H9 (cell line): ENCODE measurements at regions not wholly inside any gene's neighbourhood (a gene's known extent, or its start where the extent isn't known, plus 50 kb on each side); places are given as distances from the start of the nearest gene placed in this dataset.

Source experiments
- DNase-seq: peaks from one replicate; pipeline ENCODE4 v3.0.0-alpha.2; 2017
- H2AFZ ChIP-seq: one replicate; pipeline ENCODE4 v1.6.1; 2013; ENCODE audit warnings: mild to moderate bottlenecking, low read length, control low read depth, moderate library complexity
- H2AK5ac ChIP-seq: 2 replicates; pipeline ENCODE4 v1.6.1; 2013; ENCODE audit warnings: low read length, control low read depth, mixed read lengths; ENCODE audit not compliant: insufficient read length
- H2BK120ac ChIP-seq: one replicate; pipeline ENCODE4 v1.6.1; 2013; ENCODE audit warnings: low read depth, mild to moderate bottlenecking, low read length, control low read depth, inconsistent platforms; ENCODE audit not compliant: poor library complexity, severe bottlenecking
- H2BK12ac ChIP-seq: 2 replicates; pipeline ENCODE4 v1.6.1; 2013; ENCODE audit warnings: low read length, control low read depth, mixed read lengths, low read depth; ENCODE audit not compliant: insufficient read length
- H2BK15ac ChIP-seq: 2 replicates; pipeline ENCODE4 v1.6.1; 2013; ENCODE audit warnings: low read depth, low read length, control low read depth
- H2BK20ac ChIP-seq: one replicate; pipeline ENCODE4 v1.6.1; 2013; ENCODE audit warnings: low read depth, mild to moderate bottlenecking, low read length, control low read depth, inconsistent platforms; ENCODE audit not compliant: poor library complexity, severe bottlenecking
- H2BK5ac ChIP-seq: 2 replicates; pipeline ENCODE4 v1.6.1; 2013; ENCODE audit warnings: low read length, control low read depth, mixed read lengths; ENCODE audit not compliant: insufficient read length
- H3K14ac ChIP-seq: 2 replicates; pipeline ENCODE4 v1.6.1; 2013; ENCODE audit warnings: low read length, control low read depth; ENCODE audit not compliant: insufficient read depth
- H3K18ac ChIP-seq: 2 replicates; pipeline ENCODE4 v1.6.1; 2013; ENCODE audit warnings: low read depth, mild to moderate bottlenecking, mixed read lengths, low read length, control low read depth; ENCODE audit not compliant: insufficient read length
- H3K23ac ChIP-seq: 2 replicates; pipeline ENCODE4 v1.6.1; 2013; ENCODE audit warnings: low read length, control low read depth, mixed read lengths, low read depth; ENCODE audit not compliant: insufficient read length
- H3K23me2 ChIP-seq: 2 replicates; pipeline ENCODE4 v1.6.1; 2013; ENCODE audit warnings: low read depth, mild to moderate bottlenecking, mixed read lengths, low read length, control low read depth; ENCODE audit not compliant: insufficient read length, poor library complexity, severe bottlenecking
- H3K27ac ChIP-seq: 2 replicates; pipeline ENCODE4 v1.5.1; 2013; ENCODE audit warnings: low read length, control low read depth, mixed read lengths, low read depth; ENCODE audit not compliant: insufficient read length
- H3K27me3 ChIP-seq: 2 replicates; pipeline ENCODE4 v1.6.1; 2013; ENCODE audit warnings: low read length, control low read depth, inconsistent platforms; ENCODE audit not compliant: insufficient read depth
- H3K4ac ChIP-seq: 2 replicates; pipeline ENCODE4 v1.6.1; 2013; ENCODE audit warnings: low read depth, mild to moderate bottlenecking, control low read depth, inconsistent platforms, low read length, moderate library complexity
- H3K4me1 ChIP-seq: 2 replicates; pipeline ENCODE4 v1.6.1; 2013; ENCODE audit warnings: low read length, control low read depth, inconsistent platforms; ENCODE audit not compliant: insufficient read depth
- H3K4me2 ChIP-seq: 2 replicates; pipeline ENCODE4 v1.6.1; 2013; ENCODE audit warnings: low read length, control low read depth, mixed read lengths; ENCODE audit not compliant: insufficient read length, insufficient read depth
- H3K56ac ChIP-seq: 2 replicates; pipeline ENCODE4 v1.6.1; 2013; ENCODE audit warnings: low read depth, mild to moderate bottlenecking, mixed read lengths, low read length, control low read depth; ENCODE audit not compliant: insufficient read length
- H3K79me1 ChIP-seq: 2 replicates; pipeline ENCODE4 v1.6.1; 2013; ENCODE audit warnings: low read depth, mild to moderate bottlenecking, moderate library complexity, low read length, control low read depth, inconsistent platforms; ENCODE audit not compliant: insufficient read depth, poor library complexity, severe bottlenecking
- H3K79me2 ChIP-seq: 2 replicates; pipeline ENCODE4 v1.6.1; 2013; ENCODE audit warnings: low read length, control low read depth, inconsistent platforms; ENCODE audit not compliant: insufficient read depth
- H3K9ac ChIP-seq: 2 replicates; pipeline ENCODE4 v1.6.1; 2013; ENCODE audit warnings: low read length, control low read depth, mixed read lengths; ENCODE audit not compliant: insufficient read length; ENCODE audit errors: extremely low read depth
- H3K9me3 ChIP-seq: one replicate; pipeline ENCODE4 v1.6.1; 2013; ENCODE audit warnings: low read depth, low read length, inconsistent platforms; ENCODE audit not compliant: control insufficient read depth
- H3T11ph ChIP-seq: one replicate; pipeline ENCODE4 v1.6.1; 2013; ENCODE audit warnings: mild to moderate bottlenecking, low read length, control low read depth, inconsistent platforms
- H4K20me1 ChIP-seq: one replicate; pipeline ENCODE4 v1.6.1; 2013; ENCODE audit not compliant: control insufficient read depth, insufficient read length, insufficient read depth
- H4K5ac ChIP-seq: 2 replicates; pipeline ENCODE4 v1.6.1; 2013; ENCODE audit warnings: low read depth, mild to moderate bottlenecking, mixed read lengths, low read length, control low read depth; ENCODE audit not compliant: insufficient read length
- H4K8ac ChIP-seq: replicated peaks from 2 replicates; pipeline ENCODE4 v1.6.1; 2013; ENCODE audit warnings: low read length, control low read depth, mixed read lengths, low read depth; ENCODE audit not compliant: insufficient read length
- H4K91ac ChIP-seq: 2 replicates; pipeline ENCODE4 v1.6.1; 2013; ENCODE audit warnings: low read depth, mild to moderate bottlenecking, moderate library complexity, mixed read lengths, low read length, control low read depth; ENCODE audit not compliant: insufficient read length
- H3K27ac Mint-ChIP-seq, 3 experiments: 2 replicates in 2 of 3; 3 replicates in 1 of 3; pipeline ENCODE4 v1.8.0; 2020 to 2021; ENCODE audit warnings: mixed read lengths in 3 of 3, mild to moderate bottlenecking in 1 of 3, moderate library complexity in 1 of 3
- H3K27me3 Mint-ChIP-seq: 2 replicates; pipeline ENCODE4 v1.8.0; 2021; ENCODE audit warnings: low read depth, mild to moderate bottlenecking, moderate library complexity, mixed read lengths
- H3K36me3 Mint-ChIP-seq, 3 experiments: 2 replicates in 2 of 3; 3 replicates in 1 of 3; pipeline ENCODE4 v1.8.0; 2020 to 2021; ENCODE audit warnings: low read depth in 3 of 3, mixed read lengths in 3 of 3; ENCODE audit not compliant: insufficient read depth in 1 of 3
- H3K4me1 Mint-ChIP-seq, 2 experiments: 2 replicates each; pipeline ENCODE4 v1.8.0; 2020; ENCODE audit warnings: mixed read lengths in 2 of 2
- H3K4me3 Mint-ChIP-seq, 2 experiments: 2 replicates in 1 of 2; 3 replicates in 1 of 2; pipeline ENCODE4 v1.8.0; 2020 to 2021; ENCODE audit warnings: mild to moderate bottlenecking in 2 of 2, mixed read lengths in 2 of 2, moderate library complexity in 1 of 2
- H3K9me3 Mint-ChIP-seq, 2 experiments: 2 replicates in 1 of 2; 3 replicates in 1 of 2; pipeline ENCODE4 v1.8.0; 2020; ENCODE audit warnings: mild to moderate bottlenecking in 2 of 2, mixed read lengths in 2 of 2, moderate library complexity in 1 of 2
- CTCF ChIP-seq: fragments of 200-600 bp; sonication (generic); conservative IDR thresholded peaks from 3 replicates; pipeline ENCODE4 v1.8.0; 2021; ENCODE audit warnings: antibody characterized with exemption, mild to moderate bottlenecking
- WGBS: extraction: QIAGEN DNeasy Blood & Tissue Kit; methylation state at CpG from one replicate; pipeline ENCODE4 v1.1.7; 2013; ENCODE audit warnings: missing lambda C conversion rate, low lambda C conversion rate, mixed read lengths; ENCODE audit not compliant: insufficient read length; ENCODE audit errors: extremely low coverage; 5-methylcytosine and 5-hydroxymethylcytosine counted together

GRCh38 chr3:117822416-117822815 is 1112.8 kb downstream of the TUSC7 start:
- H2BK5ac ChIP-seq: no peak overlapping the region
- H2BK15ac ChIP-seq: no peak overlapping the region
- H3K14ac ChIP-seq: no peak overlapping the region

More at GRCh38 chr3:117822416-117822815, 1112.8 kb downstream of the TUSC7 start:
- no peak overlapping the region for H4K5ac ChIP-seq
- no peak overlapping the region for H2AK5ac ChIP-seq
- no peaks in the 10 kb centered on the region for H3K79me1 ChIP-seq
- no CpG with 5 or more reads among the region's 1 CpG for WGBS
- no peak overlapping the region for H3K56ac ChIP-seq
- no peaks in the 10 kb centered on the region for H3K9me3 ChIP-seq
- DNase-seq: no peak
- no peaks in the 10 kb centered on the region for H3K27me3 ChIP-seq
- no peak overlapping the region for H3T11ph ChIP-seq
- H2BK20ac ChIP-seq: no peak overlapping the region
- H3K79me2 ChIP-seq: no peaks in the 10 kb centered on the region
- no peak overlapping the region for H3K4ac ChIP-seq
- H3K4me3 Mint-ChIP-seq: no peak overlapping the region
- H3K27ac Mint-ChIP-seq: no peak overlapping the region
- no peaks in the 10 kb centered on the region for H3K4me1 ChIP-seq
- no peaks in the 10 kb centered on the region for H3K23me2 ChIP-seq
- H3K18ac ChIP-seq: no peak overlapping the region
- no peak for TF ChIP-seq CTCF
- no peak overlapping the region for H4K91ac ChIP-seq
- H4K8ac ChIP-seq: no peak overlapping the region
- no peaks in the 10 kb centered on the region for H3K27me3 Mint-ChIP-seq
- H3K23ac ChIP-seq: no peak overlapping the region
- H3K4me1 Mint-ChIP-seq: peaks cover 3 to 6% of the 10 kb centered on the region in 2 experiments; a peak in 3 of 4 replicates
- H2AFZ ChIP-seq: no peak overlapping the region
- H2BK12ac ChIP-seq: no peak overlapping the region
- no peak overlapping the region for H3K9ac ChIP-seq
- no peaks in the 10 kb centered on the region for H3K36me3 Mint-ChIP-seq
- no peak overlapping the region for H3K4me2 ChIP-seq
- no peak overlapping the region for H2BK120ac ChIP-seq
- no peaks in the 10 kb centered on the region for H4K20me1 ChIP-seq
- no peaks in the 10 kb centered on the region for H3K9me3 Mint-ChIP-seq
- H3K27ac ChIP-seq: no peak overlapping the region
